ENCODE measurements at regions not wholly inside any gene's neighbourhood (a gene's known extent, or its start where the extent isn't known, plus 50 kb on each side); places are given as distances from the start of the nearest gene placed in this dataset.

DNA sequence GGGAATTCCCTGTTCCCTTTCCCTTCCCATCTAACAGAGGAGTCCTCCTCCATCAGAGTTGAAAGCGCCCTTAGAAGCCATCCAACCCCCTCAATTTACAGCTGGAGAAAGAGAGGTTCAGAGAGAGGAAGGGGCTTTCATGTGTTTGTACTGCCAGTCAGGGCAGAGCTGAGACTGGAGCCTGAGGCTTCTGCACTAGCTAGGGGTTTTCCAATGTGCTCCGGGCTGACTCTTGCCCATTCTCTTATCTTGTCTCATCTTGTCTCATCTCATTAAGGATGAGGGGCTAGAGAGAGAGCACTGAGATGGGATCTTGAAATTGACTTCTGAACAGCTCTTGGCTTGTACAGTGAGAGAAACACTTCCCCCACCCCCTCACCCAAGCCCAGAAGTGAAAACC lies 67.4 kb upstream of the SHB start:
- TF ChIP-seq, protein P1, sequence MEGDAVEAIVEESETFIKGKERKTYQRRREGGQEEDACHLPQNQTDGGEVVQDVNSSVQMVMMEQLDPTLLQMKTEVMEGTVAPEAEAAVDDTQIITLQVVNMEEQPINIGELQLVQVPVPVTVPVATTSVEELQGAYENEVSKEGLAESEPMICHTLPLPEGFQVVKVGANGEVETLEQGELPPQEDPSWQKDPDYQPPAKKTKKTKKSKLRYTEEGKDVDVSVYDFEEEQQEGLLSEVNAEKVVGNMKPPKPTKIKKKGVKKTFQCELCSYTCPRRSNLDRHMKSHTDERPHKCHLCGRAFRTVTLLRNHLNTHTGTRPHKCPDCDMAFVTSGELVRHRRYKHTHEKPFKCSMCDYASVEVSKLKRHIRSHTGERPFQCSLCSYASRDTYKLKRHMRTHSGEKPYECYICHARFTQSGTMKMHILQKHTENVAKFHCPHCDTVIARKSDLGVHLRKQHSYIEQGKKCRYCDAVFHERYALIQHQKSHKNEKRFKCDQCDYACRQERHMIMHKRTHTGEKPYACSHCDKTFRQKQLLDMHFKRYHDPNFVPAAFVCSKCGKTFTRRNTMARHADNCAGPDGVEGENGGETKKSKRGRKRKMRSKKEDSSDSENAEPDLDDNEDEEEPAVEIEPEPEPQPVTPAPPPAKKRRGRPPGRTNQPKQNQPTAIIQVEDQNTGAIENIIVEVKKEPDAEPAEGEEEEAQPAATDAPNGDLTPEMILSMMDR (IDR thresholded peaks at IDR 0.05): no peak
- TF ChIP-seq POLR2AphosphoS5 (IDR thresholded peaks at IDR 0.05; ENCODE audit: low read depth, low read length) (no peak), TCF7L2 (IDR thresholded peaks at IDR 0.05; ENCODE audit: low read depth, low read length) (no peak)
